ENCODE measurements at regions not wholly inside any gene's neighbourhood (a gene's known extent, or its start where the extent isn't known, plus 50 kb on each side); places are given as distances from the start of the nearest gene placed in this dataset.

DNA sequence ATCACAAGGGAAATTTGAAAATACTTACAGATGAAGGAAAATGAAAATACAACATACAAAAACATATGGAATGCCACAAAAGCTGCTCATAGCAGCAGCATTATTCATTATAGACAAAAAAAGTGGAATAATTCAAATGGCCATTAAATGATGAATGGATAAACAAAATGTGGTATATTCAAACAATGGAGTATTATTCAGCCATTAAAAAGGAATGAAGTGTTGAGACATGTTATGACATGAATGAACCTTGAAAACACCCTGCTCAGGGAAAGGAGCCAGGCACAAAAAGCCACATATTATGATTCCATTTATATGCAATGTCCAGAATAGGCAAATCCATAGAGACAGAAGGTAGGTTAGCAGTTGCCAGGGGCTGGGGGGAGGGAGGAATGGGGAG is 62.6 kb upstream of the SFMBT2 start:
- peaks cover 7% of the 10 kb centered on the region; the same call in 1 of the 2 replicates for H3K4me1 ChIP-seq (ENCODE audit: insufficient read depth, low read length)

DNA sequence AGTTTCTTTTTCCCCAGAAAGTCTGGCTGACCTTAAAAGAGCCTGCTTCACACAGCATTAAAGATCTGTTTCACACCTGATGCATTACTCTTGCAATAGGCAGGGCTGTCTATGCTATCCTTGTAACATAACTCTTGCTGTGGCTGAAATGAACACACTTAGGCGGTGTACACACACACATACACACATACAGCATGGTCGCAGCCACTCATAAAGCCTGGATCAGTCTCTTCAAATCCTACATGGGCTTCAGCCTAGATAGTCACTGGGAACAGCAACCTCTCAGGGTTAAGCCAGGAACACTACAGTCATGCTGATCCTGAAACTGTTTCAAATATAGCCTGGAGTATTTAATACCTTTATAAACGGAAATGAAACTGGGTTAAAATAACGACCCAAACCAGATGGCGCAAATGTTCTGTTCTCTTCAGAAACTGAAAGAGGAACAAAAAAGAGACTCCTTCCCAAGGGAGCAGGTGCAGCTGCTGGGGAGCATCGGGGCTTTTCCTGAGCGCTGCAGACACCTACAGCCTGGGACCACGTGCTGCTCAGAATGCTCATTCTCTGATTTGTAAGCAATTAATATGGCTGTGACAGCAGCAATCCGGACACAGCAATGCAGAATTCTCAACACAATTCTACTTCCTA is 61.0 kb upstream of the SFMBT2 start:
- no peaks in the 10 kb centered on the region for H3K9me3 ChIP-seq (ENCODE audit: control insufficient read depth, insufficient read depth, low read length)
- H3K4me1 ChIP-seq (ENCODE audit: insufficient read depth, low read length), result peaks cover 7% of the 10 kb centered on the region; the same call in 1 of the 2 replicates
- no peak overlapping the region for H3K9ac ChIP-seq (ENCODE audit: low read depth, low read length)
- no peaks in the 10 kb centered on the region for H3K36me3 ChIP-seq (ENCODE audit: insufficient read depth, low read length)

More for the DNA sequence above, 62.6 kb upstream of the SFMBT2 start:
- no peak overlapping the region for H3K9ac ChIP-seq (ENCODE audit: low read depth, low read length)
- H3K9me3 ChIP-seq (ENCODE audit: control insufficient read depth, insufficient read depth, low read length), result no peaks in the 10 kb centered on the region; the same call in 1 of the 2 replicates
- H3K36me3 ChIP-seq (ENCODE audit: insufficient read depth, low read length), result no peaks in the 10 kb centered on the region

DNA sequence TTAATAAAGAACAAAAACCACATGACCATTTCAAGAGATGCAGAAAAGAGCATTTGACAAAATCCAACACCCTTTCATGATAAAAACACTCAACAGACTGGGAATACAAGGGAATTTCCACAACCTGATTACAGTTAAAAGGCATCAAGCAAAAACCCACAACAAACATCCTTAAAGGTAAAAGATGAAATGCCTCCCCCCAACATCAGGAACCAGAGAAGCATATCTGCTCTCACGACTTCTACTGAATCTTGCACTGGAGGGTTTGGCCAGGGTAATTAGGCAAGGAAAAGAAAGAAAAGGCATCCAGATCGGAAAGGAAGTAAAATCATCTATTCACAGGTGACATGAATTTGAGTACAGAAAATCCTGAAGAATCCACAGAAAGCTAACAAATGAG is 59.5 kb upstream of the SFMBT2 start:
- Histone ChIP-seq H3K36me3 (ENCODE audit: insufficient read depth, low read length) (no peaks in the 10 kb centered on the region), H3K9ac (ENCODE audit: low read depth, low read length) (no peak overlapping the region), H3K9me3 (ENCODE audit: control insufficient read depth, insufficient read depth, low read length) (no peaks in the 10 kb centered on the region), H3K4me1 (ENCODE audit: insufficient read depth, low read length) (peaks cover 6% of the 10 kb centered on the region; the same call in 1 of the 2 replicates)

DNA sequence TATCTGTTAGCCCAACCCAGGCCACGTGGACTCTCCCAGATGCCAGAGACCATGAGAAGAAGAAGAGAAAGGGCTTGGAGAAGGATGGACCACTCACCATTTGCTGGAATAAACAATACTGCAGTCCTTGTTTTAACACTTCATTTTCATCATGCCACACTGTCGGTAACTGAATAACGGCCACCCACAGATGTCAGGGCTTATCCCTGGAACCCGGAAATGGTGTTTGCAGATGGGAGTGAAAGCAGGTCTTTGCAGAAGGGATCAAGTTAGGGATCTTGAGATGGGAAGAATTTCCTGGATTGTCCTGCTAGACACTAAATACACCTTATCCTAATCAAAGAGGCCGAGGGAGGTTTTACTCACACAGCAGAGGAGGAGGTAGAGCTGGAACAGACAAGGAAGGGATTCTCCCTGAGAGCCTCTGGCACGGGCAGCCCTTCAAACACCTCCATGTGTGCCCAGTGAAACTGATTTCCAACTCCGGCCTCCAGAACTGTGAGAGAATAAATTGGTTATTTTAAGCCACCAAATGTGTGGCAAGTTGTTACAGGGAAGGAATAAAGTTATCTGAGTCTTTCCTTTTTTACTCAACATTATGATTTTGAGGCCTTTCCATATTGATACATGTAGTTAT is 56.3 kb upstream of the SFMBT2 start:
- H3K36me3 ChIP-seq (ENCODE audit: insufficient read depth, low read length), result no peaks in the 10 kb centered on the region
- H3K9me3 ChIP-seq (ENCODE audit: control insufficient read depth, insufficient read depth, low read length), result no peaks in the 10 kb centered on the region
- H3K9ac ChIP-seq (ENCODE audit: low read depth, low read length), result no peak overlapping the region
- no peaks in the 10 kb centered on the region for H3K4me1 ChIP-seq (ENCODE audit: insufficient read depth, low read length)

DNA sequence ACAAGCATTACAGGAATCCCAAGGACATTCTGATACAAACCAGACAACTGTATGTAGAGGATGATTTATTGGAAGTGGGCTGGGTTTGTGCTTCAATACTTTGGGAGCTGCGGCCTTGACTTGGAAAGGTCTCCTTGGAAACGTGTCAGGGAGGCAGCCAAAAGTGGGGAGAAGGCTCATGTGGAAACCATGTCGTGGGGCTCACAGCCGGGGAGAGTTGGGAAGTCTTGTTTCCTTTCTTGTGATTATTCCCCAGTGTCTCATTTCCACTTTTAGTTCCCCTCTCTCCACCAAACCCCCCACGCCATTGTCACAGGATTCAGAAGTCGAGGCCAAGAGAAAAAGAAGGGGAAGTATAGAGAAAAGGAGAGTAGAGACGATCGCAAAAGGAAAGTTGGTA is 53.9 kb upstream of the SFMBT2 start:
- Histone ChIP-seq H3K9me3 (ENCODE audit: control insufficient read depth, insufficient read depth, low read length) (no peaks in the 10 kb centered on the region), H3K9ac (ENCODE audit: low read depth, low read length) (no peak overlapping the region), H3K36me3 (ENCODE audit: insufficient read depth, low read length) (no peaks in the 10 kb centered on the region), H3K4me1 (ENCODE audit: insufficient read depth, low read length) (no peaks in the 10 kb centered on the region)
